ENCODE measurements at regions not wholly inside any gene's neighbourhood (a gene's known extent, or its start where the extent isn't known, plus 50 kb on each side); places are given as distances from the start of the nearest gene placed in this dataset.

GRCh38 chr2:140178234-140178633 is 1398.0 kb upstream of the NXPH2 start:
- H3K36me3 ChIP-seq (ENCODE audit: insufficient read depth), result no peaks in the 10 kb centered on the region
- no peak overlapping the region for H3K9ac ChIP-seq
- H3K27ac ChIP-seq, result no peak overlapping the region
- H2AFZ ChIP-seq (ENCODE audit: low read depth), result no peak overlapping the region
- H3K27me3 ChIP-seq (ENCODE audit: insufficient read depth, low read depth), result no peaks in the 10 kb centered on the region
- no peaks in the 10 kb centered on the region for H3K79me2 ChIP-seq (ENCODE audit: insufficient read depth, low read depth)
- H4K20me1 ChIP-seq (ENCODE audit: insufficient read depth), result no peaks in the 10 kb centered on the region
- H3K4me3 ChIP-seq (IDR thresholded peaks at IDR 0.05; ENCODE audit: insufficient read depth, low read depth, low read length), result no peak overlapping the region
- H3K4me1 ChIP-seq (ENCODE audit: low read depth, poor library complexity, severe bottlenecking), result no peaks in the 10 kb centered on the region
- H3K4me2 ChIP-seq, result no peak overlapping the region
- TF ChIP-seq, protein P1, sequence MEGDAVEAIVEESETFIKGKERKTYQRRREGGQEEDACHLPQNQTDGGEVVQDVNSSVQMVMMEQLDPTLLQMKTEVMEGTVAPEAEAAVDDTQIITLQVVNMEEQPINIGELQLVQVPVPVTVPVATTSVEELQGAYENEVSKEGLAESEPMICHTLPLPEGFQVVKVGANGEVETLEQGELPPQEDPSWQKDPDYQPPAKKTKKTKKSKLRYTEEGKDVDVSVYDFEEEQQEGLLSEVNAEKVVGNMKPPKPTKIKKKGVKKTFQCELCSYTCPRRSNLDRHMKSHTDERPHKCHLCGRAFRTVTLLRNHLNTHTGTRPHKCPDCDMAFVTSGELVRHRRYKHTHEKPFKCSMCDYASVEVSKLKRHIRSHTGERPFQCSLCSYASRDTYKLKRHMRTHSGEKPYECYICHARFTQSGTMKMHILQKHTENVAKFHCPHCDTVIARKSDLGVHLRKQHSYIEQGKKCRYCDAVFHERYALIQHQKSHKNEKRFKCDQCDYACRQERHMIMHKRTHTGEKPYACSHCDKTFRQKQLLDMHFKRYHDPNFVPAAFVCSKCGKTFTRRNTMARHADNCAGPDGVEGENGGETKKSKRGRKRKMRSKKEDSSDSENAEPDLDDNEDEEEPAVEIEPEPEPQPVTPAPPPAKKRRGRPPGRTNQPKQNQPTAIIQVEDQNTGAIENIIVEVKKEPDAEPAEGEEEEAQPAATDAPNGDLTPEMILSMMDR (conservative IDR thresholded peaks at IDR 0.05; ENCODE audit: low read depth, low read length), result no peak

DNA sequence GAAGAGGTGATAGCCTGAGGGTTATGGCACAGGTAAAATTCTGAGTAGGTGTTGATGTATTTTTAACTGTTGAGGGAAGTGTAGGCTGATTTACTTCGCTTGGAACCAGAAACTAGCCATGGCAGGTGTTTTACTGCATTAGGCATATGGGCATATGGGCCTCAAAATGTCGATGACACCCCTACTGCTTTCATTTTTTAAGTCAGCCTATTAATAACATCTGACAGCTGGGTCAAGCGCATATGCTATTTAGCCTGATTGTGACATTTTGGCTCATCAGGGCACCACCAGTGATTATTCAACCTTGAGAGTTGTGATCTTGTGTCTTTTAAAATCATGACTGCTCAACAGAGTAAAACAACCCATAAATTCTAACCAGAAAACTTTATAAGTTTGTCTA is 1396.9 kb upstream of the NXPH2 start:
- Histone ChIP-seq H3K36me3 (ENCODE audit: insufficient read depth) (no peaks in the 10 kb centered on the region), H3K4me2 (no peak overlapping the region), H3K27me3 (ENCODE audit: insufficient read depth, low read depth) (no peaks in the 10 kb centered on the region), H3K4me1 (ENCODE audit: low read depth, poor library complexity, severe bottlenecking) (no peaks in the 10 kb centered on the region), H3K9ac (no peak overlapping the region), H3K4me3 (IDR thresholded peaks at IDR 0.05; ENCODE audit: insufficient read depth, low read depth, low read length) (no peak overlapping the region), H3K79me2 (ENCODE audit: insufficient read depth, low read depth) (no peaks in the 10 kb centered on the region), H4K20me1 (ENCODE audit: insufficient read depth) (no peaks in the 10 kb centered on the region), H3K27ac (no peak overlapping the region), H2AFZ (ENCODE audit: low read depth) (no peak overlapping the region)
- TF ChIP-seq, protein P1 (conservative IDR thresholded peaks at IDR 0.05; ENCODE audit: low read depth, low read length), result no peak

- Histone ChIP-seq H3K4me1 (ENCODE audit: low read depth, poor library complexity, severe bottlenecking) (no peaks in the 10 kb centered on the region), H3K4me3 (IDR thresholded peaks at IDR 0.05; ENCODE audit: insufficient read depth, low read depth, low read length) (no peak overlapping the region), H3K4me2 (no peak overlapping the region), H3K27ac (no peak overlapping the region), H2AFZ (ENCODE audit: low read depth) (no peak overlapping the region), H3K9ac (no peak overlapping the region), H3K27me3 (ENCODE audit: insufficient read depth, low read depth) (no peaks in the 10 kb centered on the region), H3K36me3 (ENCODE audit: insufficient read depth) (no peaks in the 10 kb centered on the region), H3K79me2 (ENCODE audit: insufficient read depth, low read depth) (no peaks in the 10 kb centered on the region), H4K20me1 (ENCODE audit: insufficient read depth) (no peaks in the 10 kb centered on the region)
- TF ChIP-seq, protein P1 (conservative IDR thresholded peaks at IDR 0.05; ENCODE audit: low read depth, low read length), result no peak
Measured at GRCh38 chr2:140173790-140174189, 1393.6 kb upstream of the NXPH2 start.

GRCh38 chr2:140164449-140164848 is 1384.3 kb upstream of the NXPH2 start:
- Histone ChIP-seq H3K9ac (no peak overlapping the region), H3K4me3 (IDR thresholded peaks at IDR 0.05; ENCODE audit: insufficient read depth, low read depth, low read length) (no peak overlapping the region), H3K27me3 (ENCODE audit: insufficient read depth, low read depth) (no peaks in the 10 kb centered on the region), H3K4me1 (ENCODE audit: low read depth, poor library complexity, severe bottlenecking) (no peaks in the 10 kb centered on the region), H2AFZ (ENCODE audit: low read depth) (no peak overlapping the region), H4K20me1 (ENCODE audit: insufficient read depth) (no peaks in the 10 kb centered on the region), H3K79me2 (ENCODE audit: insufficient read depth, low read depth) (no peaks in the 10 kb centered on the region), H3K4me2 (no peak overlapping the region), H3K27ac (no peak overlapping the region), H3K36me3 (ENCODE audit: insufficient read depth) (no peaks in the 10 kb centered on the region)
- TF ChIP-seq, protein P1 (conservative IDR thresholded peaks at IDR 0.05; ENCODE audit: low read depth, low read length), result no peak
